Stimulated activated CD4-positive, alpha-beta T cell treated with anti-CD3 and anti-CD28 coated beads, Interleukin-4, amount 100 ng/mL, for 48 hours (primary cell): ENCODE measurements at regions not wholly inside any gene's neighbourhood (a gene's known extent, or its start where the extent isn't known, plus 50 kb on each side); places are given as distances from the start of the nearest gene placed in this dataset.
"Not testable (repeated sequence)": the region's sequence is repeated elsewhere in the genome, so short reads cannot be mapped to it uniquely, and the experiment has no call there.

Experiments used
- DNase-seq, 2 donors: peaks; one replicate each; pipeline ENCODE4 v3.0.0-alpha.2; 2020; ENCODE audit warnings: low read depth in 2 of 2

- DNase-seq = no peak
These were observed 431.6 kb downstream of the GJA1 start for GRCh38 chr6:121867095-121867494.

- DNase-seq = no peak
These were observed 432.8 kb downstream of the GJA1 start for GRCh38 chr6:121868206-121868605.

GRCh38 chr6:121873595-121873994, 438.1 kb downstream of the GJA1 start:
- DNase-seq = no peak

- no peak for DNase-seq
These were observed 441.3 kb downstream of the GJA1 start for GRCh38 chr6:121876721-121877120.

GRCh38 chr6:121879149-121879548, 443.7 kb downstream of the GJA1 start:
- DNase-seq = no peak

GRCh38 chr6:121880831-121881230, 445.4 kb downstream of the GJA1 start:
- no peak for DNase-seq

GRCh38 chr6:121881974-121882667, 446.7 kb downstream of the GJA1 start:
- DNase-seq = no peak

GRCh38 chr6:121884091-121884490, 448.6 kb downstream of the GJA1 start:
- no peak for DNase-seq

GRCh38 chr6:121884620-121885019, 449.2 kb downstream of the GJA1 start:
- no peak for DNase-seq

- DNase-seq = no peak
These were observed 450.1 kb downstream of the GJA1 start for GRCh38 chr6:121885399-121886152.

GRCh38 chr6:121886223-121886830, 450.9 kb downstream of the GJA1 start:
- no peak for DNase-seq

- DNase-seq = no peak
These were observed 452.3 kb downstream of the GJA1 start for GRCh38 chr6:121887724-121888123.

- DNase-seq = no peak
These were observed 455.0 kb downstream of the GJA1 start for GRCh38 chr6:121890307-121890910.

- DNase-seq = not testable (repeated sequence)
These were observed 460.3 kb downstream of the GJA1 start for GRCh38 chr6:121895731-121896130.

GRCh38 chr6:121896363-121896762, 460.9 kb downstream of the GJA1 start:
- no peak for DNase-seq

GRCh38 chr6:121896771-121897170, 461.3 kb downstream of the GJA1 start:
- no peak for DNase-seq

- DNase-seq = no peak
These were observed 461.9 kb downstream of the GJA1 start for GRCh38 chr6:121897337-121897760.

GRCh38 chr6:121901432-121901831, 466.0 kb downstream of the GJA1 start:
- DNase-seq = no peak

GRCh38 chr6:121904559-121904958, 469.1 kb downstream of the GJA1 start:
- no peak for DNase-seq

GRCh38 chr6:121912905-121913304, 477.5 kb downstream of the GJA1 start:
- no peak for DNase-seq

GRCh38 chr6:121917263-121917829, 481.9 kb downstream of the GJA1 start:
- DNase-seq = no peak
